ENCODE measurements at regions not wholly inside any gene's neighbourhood (a gene's known extent, or its start where the extent isn't known, plus 50 kb on each side); places are given as distances from the start of the nearest gene placed in this dataset.

- H3K9me1 ChIP-seq (replicated peaks; ENCODE audit: control insufficient read depth, extremely low read depth, insufficient read depth, low read length) = peaks cover 3% of the 10 kb centered on the region
- intact Hi-C loops (cut with micrococcal nuclease) (loop anchor here (2.0 kb wide), 1 partner anchor 13 kb away; no protein-coding TSS in a partner anchor), dilution Hi-C loops (cut with MboI; ENCODE audit: extremely low pct_ligation_motif_present, low sequenced_read_pairs) (no loop called here)
- no peak overlapping the region for H3K4me2 ChIP-seq (ENCODE audit: insufficient read depth, low read length)
- peaks cover 19% of the 10 kb centered on the region for H3K4me1 ChIP-seq (ENCODE audit: control insufficient read depth, extremely low read depth, insufficient read depth, low read length)
- H3K9me3 ChIP-seq (replicated peaks; ENCODE audit: control insufficient read depth, insufficient read depth, low read length) = no peaks in the 10 kb centered on the region
- H3K27ac ChIP-seq (ENCODE audit: insufficient read depth, low read depth, low read length) = no peak overlapping the region
- no peaks in the 10 kb centered on the region for H3K79me2 ChIP-seq (ENCODE audit: control insufficient read depth, insufficient read depth, low read length)
- no peak overlapping the region for H3K9ac ChIP-seq (replicated peaks; ENCODE audit: extremely low read depth, insufficient read depth, low read length)
- no TSS peak for BruUV-seq (replicated peaks)
- FAIRE-seq (no peak), DNase-seq (ENCODE audit: low read depth, low spot score) (no peak)
- no peak overlapping the region for H2AFZ ChIP-seq (ENCODE audit: low read depth, low read length)
- ChIA-PET POLR2A (no interaction called here), CTCF (no interaction called here)
- TF ChIP-seq, protein P1, sequence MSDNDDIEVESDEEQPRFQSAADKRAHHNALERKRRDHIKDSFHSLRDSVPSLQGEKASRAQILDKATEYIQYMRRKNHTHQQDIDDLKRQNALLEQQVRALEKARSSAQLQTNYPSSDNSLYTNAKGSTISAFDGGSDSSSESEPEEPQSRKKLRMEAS (IDR thresholded peaks at IDR 0.05; ENCODE audit: insufficient read depth, insufficient read length) = no peak
- no peaks in the 10 kb centered on the region for H3K27me3 ChIP-seq (ENCODE audit: control insufficient read depth in 2 of 2, insufficient read depth in 2 of 2, low read length in 2 of 2)
- H3K4me3 ChIP-seq (replicated peaks in 1 of 3; ENCODE audit: insufficient read depth in 1 of 3, low read depth in 1 of 3, low read length in 3 of 3) = no peak overlapping the region
- H4K20me1 ChIP-seq (replicated peaks; ENCODE audit: control insufficient read depth, extremely low read depth, insufficient read depth, low read length) = no peaks in the 10 kb centered on the region
- no peaks in the 10 kb centered on the region for H3K36me3 ChIP-seq (ENCODE audit: control insufficient read depth in 2 of 2, extremely low read depth in 1 of 2, insufficient read depth in 2 of 2, low read length in 2 of 2)
These were observed 190.3 kb upstream of the HDDC2 start for GRCh38 chr6:125491860-125492618.

GRCh38 chr6:125498606-125499005 lies 196.8 kb upstream of the HDDC2 start:
- ChIA-PET POLR2A (no interaction called here), CTCF (no interaction called here)
- no peak overlapping the region for H2AFZ ChIP-seq (ENCODE audit: low read depth, low read length)
- H3K9me1 ChIP-seq (replicated peaks; ENCODE audit: control insufficient read depth, extremely low read depth, insufficient read depth, low read length) = peaks cover 3% of the 10 kb centered on the region
- TF ChIP-seq EZH2 (IDR thresholded peaks at IDR 0.05; ENCODE audit: borderline replicate concordance, low read depth, low read length, severe bottlenecking) (no peak), POLR2A (IDR thresholded peaks at IDR 0.05; ENCODE audit: low read depth, low read length) (no peak), POLR2AphosphoS5 (IDR thresholded peaks at IDR 0.05; ENCODE audit: insufficient read depth, low read depth, low read length) (no peak), GATA2 (IDR thresholded peaks at IDR 0.05; ENCODE audit: insufficient read depth, insufficient read length, low read depth, low read length) (no peak), JUN (IDR thresholded peaks at IDR 0.05; ENCODE audit: borderline replicate concordance, insufficient read depth, insufficient read length, low read depth) (no peak), MYC (IDR thresholded peaks at IDR 0.05; ENCODE audit: low read depth, low read length) (no peak), FOS (IDR thresholded peaks at IDR 0.05; ENCODE audit: borderline replicate concordance, insufficient read depth, low read length) (no peak)
- TF ChIP-seq, protein P1 (IDR thresholded peaks at IDR 0.05; ENCODE audit: insufficient read depth, insufficient read length) = no peak
- TF ChIP-seq, protein P2, sequence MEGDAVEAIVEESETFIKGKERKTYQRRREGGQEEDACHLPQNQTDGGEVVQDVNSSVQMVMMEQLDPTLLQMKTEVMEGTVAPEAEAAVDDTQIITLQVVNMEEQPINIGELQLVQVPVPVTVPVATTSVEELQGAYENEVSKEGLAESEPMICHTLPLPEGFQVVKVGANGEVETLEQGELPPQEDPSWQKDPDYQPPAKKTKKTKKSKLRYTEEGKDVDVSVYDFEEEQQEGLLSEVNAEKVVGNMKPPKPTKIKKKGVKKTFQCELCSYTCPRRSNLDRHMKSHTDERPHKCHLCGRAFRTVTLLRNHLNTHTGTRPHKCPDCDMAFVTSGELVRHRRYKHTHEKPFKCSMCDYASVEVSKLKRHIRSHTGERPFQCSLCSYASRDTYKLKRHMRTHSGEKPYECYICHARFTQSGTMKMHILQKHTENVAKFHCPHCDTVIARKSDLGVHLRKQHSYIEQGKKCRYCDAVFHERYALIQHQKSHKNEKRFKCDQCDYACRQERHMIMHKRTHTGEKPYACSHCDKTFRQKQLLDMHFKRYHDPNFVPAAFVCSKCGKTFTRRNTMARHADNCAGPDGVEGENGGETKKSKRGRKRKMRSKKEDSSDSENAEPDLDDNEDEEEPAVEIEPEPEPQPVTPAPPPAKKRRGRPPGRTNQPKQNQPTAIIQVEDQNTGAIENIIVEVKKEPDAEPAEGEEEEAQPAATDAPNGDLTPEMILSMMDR (IDR thresholded peaks at IDR 0.05; ENCODE audit: extremely low read depth in 1 of 2, insufficient read depth in 1 of 2, low read depth in 1 of 2, low read length in 2 of 2) = no peak
- H4K20me1 ChIP-seq (replicated peaks; ENCODE audit: control insufficient read depth, extremely low read depth, insufficient read depth, low read length) = no peaks in the 10 kb centered on the region
- dilution Hi-C loops (cut with MboI; ENCODE audit: extremely low pct_ligation_motif_present, low sequenced_read_pairs) = no loop called here
- no peaks in the 10 kb centered on the region for H3K79me2 ChIP-seq (ENCODE audit: control insufficient read depth, insufficient read depth, low read length)
- no peak overlapping the region for H3K4me2 ChIP-seq (ENCODE audit: insufficient read depth, low read length)
- H3K9ac ChIP-seq (replicated peaks; ENCODE audit: extremely low read depth, insufficient read depth, low read length) = no peak overlapping the region
- BruUV-seq (replicated peaks) = no TSS peak
- H3K9me3 ChIP-seq (replicated peaks; ENCODE audit: control insufficient read depth, insufficient read depth, low read length) = no peaks in the 10 kb centered on the region
- DNase-seq (ENCODE audit: low read depth, low spot score) = no peak
- no peaks in the 10 kb centered on the region for H3K36me3 ChIP-seq (ENCODE audit: control insufficient read depth in 2 of 2, extremely low read depth in 1 of 2, insufficient read depth in 2 of 2, low read length in 2 of 2)
- no peaks in the 10 kb centered on the region for H3K27me3 ChIP-seq (ENCODE audit: control insufficient read depth in 2 of 2, insufficient read depth in 2 of 2, low read length in 2 of 2)
- no peaks in the 10 kb centered on the region for H3K4me1 ChIP-seq (ENCODE audit: control insufficient read depth, extremely low read depth, insufficient read depth, low read length)
- H3K27ac ChIP-seq (ENCODE audit: insufficient read depth, low read depth, low read length) = no peak overlapping the region
- intact Hi-C loops (cut with micrococcal nuclease) = no loop called here
- FAIRE-seq = no peak
- H3K4me3 ChIP-seq (replicated peaks in 1 of 3; ENCODE audit: insufficient read depth in 1 of 3, low read depth in 1 of 3, low read length in 3 of 3) = no peak overlapping the region

Data from endothelial cell of umbilical vein (primary cell).